PC-3 (cell line): ENCODE measurements at regions not wholly inside any gene's neighbourhood (a gene's known extent, or its start where the extent isn't known, plus 50 kb on each side); places are given as distances from the start of the nearest gene placed in this dataset.
A peak's percentile ranks its signal among the peaks of the same experiment; 100 is the strongest.

ENCODE experiments used
- ATAC-seq: fragments of 200-7000 bp; cut with Tn5 transposase; 2 replicates; pipeline ENCODE4 v1.9.1; 2020; ENCODE audit warnings: mild to moderate bottlenecking, moderate library complexity
- BruUV-seq: library from RNA; stranded (reverse); fragments of 400-500 nt; replicated peaks from 2 replicates; lab custom pipeline; 2021; lab: Mats Ljungman, UMichigan
- CTCF ChIA-PET: fragments of 300-600 bp; sonication (Branson Sonifier 250); formaldehyde crosslinking; loops from one replicate; lab custom pipeline; 2022; ENCODE audit warnings: antibody characterized with exemption; lab: Charles Lee
- POLR2A ChIA-PET: fragments of 300-600 bp; sonication (Branson Sonifier 250); formaldehyde crosslinking; loops from one replicate; lab custom pipeline; 2022; ENCODE audit warnings: antibody characterized with exemption; ENCODE audit not compliant: unreplicated experiment; lab: Charles Lee
- DNase-seq: peaks from one replicate; pipeline ENCODE4 v3.0.0-alpha.2; 2015
- H2AFZ ChIP-seq: fragments of 300-600 bp; sonication (generic); 2 replicates; pipeline ENCODE4 v1.6.0; 2016; ENCODE audit warnings: antibody characterized with exemption, low read length
- H3F3A ChIP-seq: fragments of 300-600 bp; sonication (generic); one replicate; pipeline ENCODE4 v1.6.0; 2017; ENCODE audit warnings: antibody characterized with exemption, low read length, control low read depth, mild to moderate bottlenecking; ENCODE audit not compliant: unreplicated experiment
- H3K27ac ChIP-seq: fragments of 300-600 bp; sonication (generic); 2 replicates; pipeline ENCODE4 v1.5.1; 2016; ENCODE audit warnings: mild to moderate bottlenecking, low read length
- H3K27me3 ChIP-seq: fragments of 300-600 bp; sonication (generic); 2 replicates; pipeline ENCODE4 v1.6.1; 2016; ENCODE audit warnings: low read length, mixed read lengths
- H3K36me3 ChIP-seq: fragments of 300-600 bp; sonication (generic); 2 replicates; pipeline ENCODE4 v1.6.1; 2016; ENCODE audit warnings: low read depth, mixed run types, low read length, mixed read lengths
- H3K4me1 ChIP-seq: fragments of 300-600 bp; sonication (generic); 2 replicates; pipeline ENCODE4 v1.5.1; 2016; ENCODE audit warnings: low read length; ENCODE audit not compliant: insufficient read depth
- H3K4me2 ChIP-seq: fragments of 300-600 bp; sonication (generic); 2 replicates; pipeline ENCODE4 v1.6.0; 2016; ENCODE audit warnings: low read length
- H3K4me3 ChIP-seq: fragments of 300-600 bp; sonication (generic); 2 replicates; pipeline ENCODE4 v1.5.1; 2016; ENCODE audit warnings: mild to moderate bottlenecking, low read length, mixed read lengths
- H3K79me2 ChIP-seq: fragments of 300-600 bp; sonication (generic); 2 replicates; pipeline ENCODE4 v1.6.1; 2017; ENCODE audit warnings: low read length, mixed read lengths
- H3K9ac ChIP-seq: fragments of 300-600 bp; sonication (generic); 2 replicates; pipeline ENCODE4 v1.6.0; 2016; ENCODE audit warnings: mild to moderate bottlenecking, low read length
- H3K9me2 ChIP-seq: fragments of 300-600 bp; sonication (generic); replicated peaks from 2 replicates; pipeline ENCODE4 v1.6.1; 2016; ENCODE audit warnings: mixed run types, low read length, mixed read lengths
- H3K9me3 ChIP-seq: fragments of 300-600 bp; sonication (generic); 2 replicates; pipeline ENCODE4 v1.6.1; 2016; ENCODE audit warnings: low read length, mixed read lengths
- H4K20me1 ChIP-seq: fragments of 300-600 bp; sonication (generic); 2 replicates; pipeline ENCODE4 v1.6.1; 2016; ENCODE audit warnings: low read length, mixed read lengths
- EZH2 ChIP-seq: fragments of 300-600 bp; sonication (generic); IDR thresholded peaks from one replicate; pipeline ENCODE4 v1.6.1; 2017; ENCODE audit warnings: antibody characterized with exemption, mild to moderate bottlenecking, low read length; ENCODE audit not compliant: unreplicated experiment
- EZH2phosphoT487 ChIP-seq: fragments of 300-600 bp; sonication (generic); IDR thresholded peaks from 2 replicates; pipeline ENCODE4 v1.6.1; 2018; ENCODE audit warnings: mild to moderate bottlenecking, antibody characterized with exemption, low read length, borderline replicate concordance
- intact Hi-C: fragments of 100-400 bp; cut with micrococcal nuclease; formaldehyde crosslinking; loops from 2 replicates; pipeline ENCODE4 v1.9.0; 2023
- TF ChIP-seq, protein P1 (sequence below): fragments of 300-600 bp; sonication (generic); conservative IDR thresholded peaks from 2 replicates; pipeline ENCODE4 v1.5.1; 2017; ENCODE audit warnings: antibody characterized with exemption, low read depth, mild to moderate bottlenecking, low read length

DNA sequence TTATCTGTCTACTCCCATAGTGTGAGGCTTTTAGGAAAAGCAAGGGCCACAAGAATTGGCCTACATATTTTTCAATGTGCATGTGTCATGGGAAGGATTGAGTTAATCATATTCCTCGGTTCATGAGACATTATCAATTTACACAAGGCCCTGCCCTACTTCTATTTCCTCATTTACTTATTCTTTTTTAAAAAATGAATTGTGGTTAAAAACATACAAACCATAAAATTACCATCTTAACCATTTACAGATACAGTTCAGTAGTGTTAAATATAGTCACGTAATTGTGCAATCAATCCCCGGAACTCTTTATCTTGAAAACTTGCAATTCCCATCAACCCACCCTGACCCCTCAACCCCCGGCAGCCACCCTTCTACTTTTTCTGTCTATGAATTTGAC is 284.0 kb upstream of the GADL1 start:
- CTCF ChIA-PET = no interaction called here
- H3K4me1 ChIP-seq = peaks cover 11% of the 10 kb centered on the region; the same call in 1 of the 2 replicates
- BruUV-seq = no TSS peak
- H3K79me2 ChIP-seq = no peaks in the 10 kb centered on the region
- no peaks in the 10 kb centered on the region for H3K27me3 ChIP-seq
- DNase-seq (peak; percentile 7), ATAC-seq (peak; percentile 62)
- H3K4me3 ChIP-seq = no peak overlapping the region
- no peaks in the 10 kb centered on the region for H4K20me1 ChIP-seq
- no peak overlapping the region for H2AFZ ChIP-seq
- TF ChIP-seq EZH2 = no peak
- TF ChIP-seq EZH2phosphoT487 = no peak
- TF ChIP-seq, protein P1, sequence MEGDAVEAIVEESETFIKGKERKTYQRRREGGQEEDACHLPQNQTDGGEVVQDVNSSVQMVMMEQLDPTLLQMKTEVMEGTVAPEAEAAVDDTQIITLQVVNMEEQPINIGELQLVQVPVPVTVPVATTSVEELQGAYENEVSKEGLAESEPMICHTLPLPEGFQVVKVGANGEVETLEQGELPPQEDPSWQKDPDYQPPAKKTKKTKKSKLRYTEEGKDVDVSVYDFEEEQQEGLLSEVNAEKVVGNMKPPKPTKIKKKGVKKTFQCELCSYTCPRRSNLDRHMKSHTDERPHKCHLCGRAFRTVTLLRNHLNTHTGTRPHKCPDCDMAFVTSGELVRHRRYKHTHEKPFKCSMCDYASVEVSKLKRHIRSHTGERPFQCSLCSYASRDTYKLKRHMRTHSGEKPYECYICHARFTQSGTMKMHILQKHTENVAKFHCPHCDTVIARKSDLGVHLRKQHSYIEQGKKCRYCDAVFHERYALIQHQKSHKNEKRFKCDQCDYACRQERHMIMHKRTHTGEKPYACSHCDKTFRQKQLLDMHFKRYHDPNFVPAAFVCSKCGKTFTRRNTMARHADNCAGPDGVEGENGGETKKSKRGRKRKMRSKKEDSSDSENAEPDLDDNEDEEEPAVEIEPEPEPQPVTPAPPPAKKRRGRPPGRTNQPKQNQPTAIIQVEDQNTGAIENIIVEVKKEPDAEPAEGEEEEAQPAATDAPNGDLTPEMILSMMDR = no peak
- no peaks in the 10 kb centered on the region for H3K9me3 ChIP-seq
- H3K36me3 ChIP-seq = no peaks in the 10 kb centered on the region
- POLR2A ChIA-PET = no interaction called here
- no peak overlapping the region for H3K27ac ChIP-seq
- no peak overlapping the region for H3K4me2 ChIP-seq
- no peaks in the 10 kb centered on the region for H3F3A ChIP-seq
- H3K9me2 ChIP-seq = no peaks in the 10 kb centered on the region; the same call in 1 of the 2 replicates
- no peak overlapping the region for H3K9ac ChIP-seq
- intact Hi-C loops = no loop called here

DNA sequence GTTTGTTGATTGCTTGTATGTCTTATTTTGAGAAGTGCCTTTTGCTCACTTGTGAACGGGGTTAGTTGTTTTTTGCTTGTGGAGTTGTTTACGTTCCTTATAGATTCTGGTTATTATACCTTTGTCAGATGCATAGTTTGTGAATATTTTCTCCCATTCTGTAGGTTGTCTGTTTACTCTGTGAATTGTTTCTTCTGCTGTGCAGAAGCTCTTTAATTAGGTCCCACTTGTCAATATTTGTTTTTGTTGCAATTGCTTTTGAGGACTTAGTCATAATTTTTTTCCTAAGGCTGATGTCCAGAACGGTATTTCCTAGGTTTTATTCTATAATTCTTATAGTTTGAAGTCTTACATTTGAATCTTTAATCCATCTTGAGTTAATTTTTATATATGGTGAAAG is 285.3 kb upstream of the GADL1 start:
- Histone ChIP-seq H3K9me3 (no peaks in the 10 kb centered on the region), H3K36me3 (no peaks in the 10 kb centered on the region), H4K20me1 (no peaks in the 10 kb centered on the region), H3K9me2 (no peaks in the 10 kb centered on the region; the same call in 1 of the 2 replicates), H2AFZ (no peak overlapping the region), H3K4me3 (no peak overlapping the region), H3K79me2 (no peaks in the 10 kb centered on the region), H3F3A (no peaks in the 10 kb centered on the region), H3K4me1 (peaks cover 11% of the 10 kb centered on the region; the same call in 1 of the 2 replicates), H3K4me2 (no peak overlapping the region), H3K27ac (no peak overlapping the region), H3K9ac (no peak overlapping the region), H3K27me3 (no peaks in the 10 kb centered on the region)
- ChIA-PET POLR2A (interaction anchor here (0.7 kb wide), 2 partner anchors 353 to 761 kb away, joined by 3 to 5 read pairs; partner anchors contain the start of gene STT3B), CTCF (no interaction called here)
- DNase-seq (peak; percentile 6), ATAC-seq (peak; percentile 43)
- TF ChIP-seq, protein P1 = no peak
- TF ChIP-seq EZH2 (no peak), EZH2phosphoT487 (no peak)
- BruUV-seq = no TSS peak
- intact Hi-C loops = no loop called here

DNA sequence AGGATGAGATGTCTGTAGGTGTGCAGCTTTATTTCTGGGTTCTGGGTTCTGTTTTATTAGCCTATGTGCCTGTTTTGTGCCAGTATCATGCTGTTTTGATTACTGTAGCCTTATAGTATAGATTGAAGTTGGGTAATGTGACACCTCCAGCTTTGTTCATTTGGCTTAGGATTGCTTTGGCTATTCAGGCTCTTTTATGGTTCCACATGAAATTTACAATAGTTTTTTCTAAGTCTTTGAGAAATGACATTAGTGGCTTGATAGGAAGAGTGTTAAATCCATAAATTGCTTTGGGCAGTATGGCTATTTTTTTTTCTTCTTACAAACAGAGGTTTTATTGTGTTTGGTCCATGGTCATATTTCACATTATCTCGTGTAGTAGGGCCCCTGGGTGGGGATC is 285.8 kb upstream of the GADL1 start:
- Histone ChIP-seq H3K27me3 (no peaks in the 10 kb centered on the region), H3K27ac (no peak overlapping the region), H3K9me2 (no peaks in the 10 kb centered on the region; the same call in 1 of the 2 replicates), H3K79me2 (no peaks in the 10 kb centered on the region), H4K20me1 (no peaks in the 10 kb centered on the region), H3K4me2 (no peak overlapping the region), H3K9ac (no peak overlapping the region), H3K4me3 (no peak overlapping the region), H3F3A (no peaks in the 10 kb centered on the region), H3K9me3 (no peaks in the 10 kb centered on the region), H3K36me3 (no peaks in the 10 kb centered on the region), H2AFZ (no peak overlapping the region), H3K4me1 (peaks cover 11% of the 10 kb centered on the region; the same call in 1 of the 2 replicates)
- ChIA-PET POLR2A (interaction anchor here (0.7 kb wide), 1 partner anchor 761 kb away, joined by 3 read pairs; no protein-coding TSS in a partner anchor), CTCF (no interaction called here)
- TF ChIP-seq, protein P1 = no peak
- TF ChIP-seq EZH2phosphoT487 = no peak
- TF ChIP-seq EZH2 = no peak
- intact Hi-C loops = no loop called here
- ATAC-seq (peak; percentile 37), DNase-seq (no peak)
- BruUV-seq = no TSS peak
